ENCODE measurements at regions not wholly inside any gene's neighbourhood (a gene's known extent, or its start where the extent isn't known, plus 50 kb on each side); places are given as distances from the start of the nearest gene placed in this dataset.
"Not testable (repeated sequence)": the region's sequence is repeated elsewhere in the genome, so short reads cannot be mapped to it uniquely, and the experiment has no call there.

DNA sequence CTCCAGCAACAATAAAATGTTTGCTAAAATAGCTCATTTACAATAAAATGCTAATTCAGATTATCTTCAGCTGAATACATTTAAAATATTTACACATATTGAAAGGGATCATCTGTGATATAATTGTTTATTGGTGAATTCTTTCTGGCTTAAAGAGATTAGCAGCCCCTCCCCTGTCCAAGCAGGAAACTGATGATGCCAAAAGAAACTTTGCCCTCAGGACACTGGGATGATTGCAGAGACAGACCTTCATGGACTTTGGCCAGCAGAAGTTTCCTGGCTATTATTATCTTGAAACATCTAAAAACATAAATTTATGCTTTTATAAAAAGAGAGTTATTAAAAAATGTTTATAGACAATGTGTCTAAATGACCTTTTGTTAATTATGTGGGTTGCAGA lies 764.9 kb upstream of the MBL2 start:
- no peaks in the 10 kb centered on the region for H3K27me3 Mint-ChIP-seq (ENCODE audit: low read depth)
- no peaks in the 10 kb centered on the region for H3K4me1 Mint-ChIP-seq (ENCODE audit: low read depth)
- H3K27ac Mint-ChIP-seq, result no peak overlapping the region
- peaks cover 12% of the 10 kb centered on the region for H3K9me3 Mint-ChIP-seq
- no peak overlapping the region for H3K4me3 Mint-ChIP-seq
- no peaks in the 10 kb centered on the region for H3K36me3 Mint-ChIP-seq (ENCODE audit: low read depth)

DNA sequence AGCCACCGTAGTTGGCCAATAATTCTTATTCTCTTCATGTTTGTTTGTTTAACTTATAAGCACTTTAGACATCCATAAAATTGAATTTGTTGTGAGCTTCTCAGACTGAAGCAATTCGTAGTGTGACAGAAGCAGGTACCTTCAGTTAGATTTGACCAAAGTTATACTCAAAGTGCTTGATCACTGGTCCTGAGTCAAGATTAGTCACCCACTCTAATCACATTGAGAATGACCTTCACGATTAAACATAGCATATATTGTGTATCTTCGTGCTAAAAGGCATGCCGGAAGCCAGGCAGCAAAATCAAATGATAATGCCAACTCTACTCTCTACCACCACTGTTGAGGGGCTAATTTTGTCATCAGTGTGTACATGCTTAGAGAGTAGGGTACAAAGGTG lies 763.7 kb upstream of the MBL2 start:
- no peak overlapping the region for H3K4me3 Mint-ChIP-seq
- no peak overlapping the region for H3K27ac Mint-ChIP-seq
- no peaks in the 10 kb centered on the region for H3K27me3 Mint-ChIP-seq (ENCODE audit: low read depth)
- no peaks in the 10 kb centered on the region for H3K4me1 Mint-ChIP-seq (ENCODE audit: low read depth)
- no peaks in the 10 kb centered on the region for H3K36me3 Mint-ChIP-seq (ENCODE audit: low read depth)
- H3K9me3 Mint-ChIP-seq, result peaks cover 12% of the 10 kb centered on the region

DNA sequence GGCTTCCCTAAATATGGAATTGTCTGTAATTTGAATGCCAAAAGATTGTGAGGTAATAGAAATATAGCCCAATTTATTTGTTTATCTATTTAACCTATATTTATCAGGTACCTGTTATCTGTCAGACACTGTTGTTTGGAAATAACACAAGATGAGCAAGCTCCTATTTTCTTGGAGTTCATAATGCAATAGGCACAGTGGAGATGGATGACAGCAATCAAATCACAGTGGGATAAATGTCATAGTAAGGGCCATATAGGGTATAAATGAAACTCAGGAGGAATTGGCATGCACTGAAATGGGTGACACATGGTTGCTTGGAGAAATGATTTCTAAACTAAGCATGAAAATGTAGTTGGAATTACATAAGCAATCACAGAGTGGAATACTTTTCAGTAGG lies 761.8 kb upstream of the MBL2 start:
- no peaks in the 10 kb centered on the region for H3K4me1 Mint-ChIP-seq (ENCODE audit: low read depth)
- H3K27me3 Mint-ChIP-seq (ENCODE audit: low read depth), result no peaks in the 10 kb centered on the region
- peaks cover 12% of the 10 kb centered on the region for H3K9me3 Mint-ChIP-seq
- no peak overlapping the region for H3K4me3 Mint-ChIP-seq
- H3K27ac Mint-ChIP-seq, result no peak overlapping the region
- no peaks in the 10 kb centered on the region for H3K36me3 Mint-ChIP-seq (ENCODE audit: low read depth)

DNA sequence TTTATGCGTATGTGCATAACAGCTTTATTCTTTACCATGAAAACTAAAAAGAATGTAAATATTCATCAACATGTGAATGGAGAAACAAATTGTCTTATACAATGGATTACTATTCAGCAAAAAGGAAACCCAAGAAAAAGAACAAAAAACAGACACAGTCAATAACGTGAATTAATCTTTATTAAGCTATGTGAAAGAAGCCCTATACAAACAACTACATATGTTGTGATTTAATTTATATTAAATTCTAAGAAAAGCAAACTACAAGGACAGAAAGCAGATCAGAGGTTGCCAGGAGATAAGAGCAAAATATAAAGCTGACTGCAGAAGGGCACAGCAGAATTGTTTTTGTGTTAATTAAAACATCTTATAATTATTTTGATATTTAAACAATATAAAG lies 756.4 kb upstream of the MBL2 start:
- H3K36me3 Mint-ChIP-seq (ENCODE audit: low read depth), result no peaks in the 10 kb centered on the region
- H3K4me1 Mint-ChIP-seq (ENCODE audit: low read depth), result no peaks in the 10 kb centered on the region
- H3K27me3 Mint-ChIP-seq (ENCODE audit: low read depth), result no peaks in the 10 kb centered on the region
- H3K27ac Mint-ChIP-seq, result no peak overlapping the region
- no peak overlapping the region for H3K4me3 Mint-ChIP-seq
- peaks cover 13% of the 10 kb centered on the region for H3K9me3 Mint-ChIP-seq

DNA sequence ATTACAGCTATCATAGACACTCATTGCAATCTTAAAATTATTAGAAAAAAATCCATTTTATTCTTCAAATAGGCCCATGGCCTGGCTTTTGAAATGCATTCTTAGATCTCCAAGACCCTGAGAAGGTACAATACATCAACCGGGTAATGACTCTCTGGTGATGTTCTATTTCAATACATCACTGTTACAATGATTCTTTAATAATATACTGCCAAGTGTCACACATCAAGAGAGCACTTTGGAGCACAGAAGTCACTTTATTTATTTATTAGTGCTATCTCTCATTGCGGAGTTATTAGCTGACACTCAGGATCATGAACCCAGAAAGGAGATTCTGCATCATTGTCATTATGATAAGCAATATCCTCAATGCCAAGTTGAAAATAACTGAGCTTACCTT lies 748.5 kb upstream of the MBL2 start:
- H3K4me1 Mint-ChIP-seq (ENCODE audit: low read depth), result no peaks in the 10 kb centered on the region
- no peak overlapping the region for H3K27ac Mint-ChIP-seq
- H3K27me3 Mint-ChIP-seq (ENCODE audit: low read depth), result no peaks in the 10 kb centered on the region
- no peaks in the 10 kb centered on the region for H3K36me3 Mint-ChIP-seq (ENCODE audit: low read depth)
- H3K9me3 Mint-ChIP-seq, result peaks cover 15% of the 10 kb centered on the region
- H3K4me3 Mint-ChIP-seq, result no peak overlapping the region

DNA sequence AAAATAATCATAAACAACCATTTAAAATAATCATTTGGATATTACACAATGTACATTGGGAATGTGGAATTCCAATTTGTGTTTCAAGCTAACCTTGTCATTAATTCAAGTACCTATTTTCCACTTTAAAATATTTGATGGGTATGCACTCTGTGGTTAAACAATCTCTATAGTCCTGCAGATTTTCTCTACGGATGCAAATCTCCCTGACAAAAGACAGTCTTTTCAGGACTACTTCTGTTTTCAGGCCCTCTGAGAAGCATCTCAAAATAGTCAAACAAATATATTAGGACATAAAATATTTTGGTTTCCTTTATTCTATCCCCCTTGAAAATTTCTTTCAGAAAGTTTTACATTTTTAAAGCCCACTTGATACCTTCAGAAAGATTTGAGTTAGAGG lies 735.6 kb upstream of the MBL2 start:
- Mint-ChIP-seq H3K36me3 (ENCODE audit: low read depth) (no peaks in the 10 kb centered on the region), H3K27ac (no peak overlapping the region), H3K4me1 (ENCODE audit: low read depth) (no peaks in the 10 kb centered on the region), H3K9me3 (peaks cover 5% of the 10 kb centered on the region), H3K4me3 (no peak overlapping the region), H3K27me3 (ENCODE audit: low read depth) (no peaks in the 10 kb centered on the region)

DNA sequence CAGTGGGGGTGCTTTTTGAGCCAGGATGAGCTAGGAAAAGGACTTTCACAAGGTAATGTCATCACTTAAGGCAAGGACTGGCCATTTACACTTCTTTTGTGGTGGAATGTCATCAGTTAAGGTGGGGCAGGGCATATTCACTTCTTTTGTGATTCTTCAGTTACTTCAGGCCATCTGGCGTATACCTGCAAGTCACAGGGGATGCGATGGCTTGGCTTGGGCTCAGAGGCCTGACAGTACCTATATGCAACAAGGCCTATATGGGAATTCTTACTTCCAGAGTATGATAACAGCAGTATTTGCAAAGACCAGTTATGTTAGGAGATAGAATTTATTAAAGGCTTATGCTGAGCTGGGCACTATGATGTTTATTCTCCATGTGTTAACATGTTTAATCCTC lies 731.9 kb upstream of the MBL2 start:
- H3K27ac Mint-ChIP-seq; H3K4me3 Mint-ChIP-seq; H3K36me3 Mint-ChIP-seq (ENCODE audit: low read depth); H3K4me1 Mint-ChIP-seq (ENCODE audit: low read depth); H3K27me3 Mint-ChIP-seq (ENCODE audit: low read depth): not testable (repeated sequence)
- H3K9me3 Mint-ChIP-seq, result peaks cover 31% of the 10 kb centered on the region

DNA sequence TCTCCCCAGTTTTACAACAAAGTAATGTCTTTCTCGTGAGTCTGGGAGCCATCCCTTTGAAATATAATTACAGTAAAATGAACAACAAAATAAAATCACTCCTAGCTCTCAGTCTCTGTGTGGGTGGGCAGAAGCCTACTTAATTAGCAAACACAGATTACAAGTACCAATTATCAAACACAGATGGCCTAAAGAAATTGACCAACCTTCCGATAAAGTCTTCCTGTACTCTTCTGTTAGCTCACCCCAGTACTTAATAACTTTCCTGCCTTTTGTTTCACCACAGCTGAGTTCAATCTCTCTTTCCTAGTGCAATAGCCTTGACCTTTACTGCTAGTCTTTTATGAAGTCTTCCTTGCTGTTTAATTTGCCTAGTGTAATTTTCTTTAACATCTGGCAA lies 719.2 kb upstream of the MBL2 start:
- Mint-ChIP-seq H3K9me3 (peaks cover 11% of the 10 kb centered on the region), H3K4me3 (no peak overlapping the region), H3K27me3 (ENCODE audit: low read depth) (no peaks in the 10 kb centered on the region), H3K27ac (no peak overlapping the region), H3K4me1 (ENCODE audit: low read depth) (no peaks in the 10 kb centered on the region), H3K36me3 (ENCODE audit: low read depth) (no peaks in the 10 kb centered on the region)

DNA sequence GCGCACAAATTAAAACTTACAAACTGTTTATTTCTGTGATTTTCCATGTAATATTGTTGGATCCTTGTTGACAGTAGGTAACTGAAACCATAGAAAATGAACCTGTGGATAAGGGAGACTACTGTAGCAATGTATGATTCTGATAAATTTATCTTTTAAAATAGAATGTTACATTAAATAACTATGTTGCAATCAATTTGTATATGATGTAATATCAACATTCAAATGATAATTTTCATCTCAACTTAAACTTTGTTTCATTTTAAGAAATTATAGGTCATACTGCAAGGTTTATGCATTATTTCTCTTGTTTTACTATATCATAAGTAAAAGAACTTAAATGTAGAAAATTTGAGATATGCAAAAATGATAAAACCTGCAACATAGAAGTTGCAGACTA lies 718.0 kb upstream of the MBL2 start:
- H3K9me3 Mint-ChIP-seq, result peaks cover 20% of the 10 kb centered on the region
- H3K27me3 Mint-ChIP-seq (ENCODE audit: low read depth), result no peaks in the 10 kb centered on the region
- H3K4me1 Mint-ChIP-seq (ENCODE audit: low read depth), result no peaks in the 10 kb centered on the region
- no peaks in the 10 kb centered on the region for H3K36me3 Mint-ChIP-seq (ENCODE audit: low read depth)
- H3K4me3 Mint-ChIP-seq, result no peak overlapping the region
- H3K27ac Mint-ChIP-seq, result no peak overlapping the region

DNA sequence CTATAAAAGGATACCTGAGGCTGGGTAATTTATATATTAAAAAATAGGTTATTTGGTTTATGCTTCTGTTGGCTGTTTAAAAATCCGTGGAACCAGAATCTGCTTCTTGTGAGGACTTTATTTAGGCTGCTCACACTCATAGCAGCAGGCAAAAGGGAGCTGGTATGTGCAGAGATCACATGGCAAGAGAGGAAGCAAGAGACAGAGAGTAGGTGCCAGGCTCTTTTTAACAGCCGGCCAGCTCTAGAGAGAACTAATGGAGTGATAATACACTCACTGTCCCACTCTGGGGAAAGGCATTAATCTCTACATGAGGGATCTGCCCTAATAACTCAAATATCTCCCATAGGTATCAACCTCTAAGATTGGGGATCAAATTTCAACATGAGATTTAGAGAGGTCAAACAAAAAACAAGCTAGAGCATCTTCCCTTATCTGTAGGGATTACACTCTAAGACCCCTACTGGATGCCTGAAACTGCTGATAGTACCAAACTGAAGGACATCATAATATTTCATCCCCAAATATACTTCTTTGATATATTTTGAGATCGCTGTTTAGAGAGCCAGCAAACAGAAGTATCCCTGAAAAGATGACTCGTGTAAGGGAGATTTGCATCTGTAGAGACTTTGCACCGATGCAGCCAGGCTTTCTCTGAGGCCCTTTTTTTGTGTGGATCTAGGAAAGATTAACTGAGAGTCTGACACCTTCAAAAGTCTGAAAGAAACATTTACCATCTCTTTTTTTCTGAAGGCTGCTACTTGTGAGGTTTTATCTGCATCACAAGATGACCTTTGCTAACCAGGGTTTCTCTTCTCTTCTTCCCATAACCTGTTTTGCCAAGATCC lies 717.0 kb upstream of the MBL2 start:
- Mint-ChIP-seq H3K4me3 (no peak overlapping the region), H3K36me3 (ENCODE audit: low read depth) (no peaks in the 10 kb centered on the region), H3K4me1 (ENCODE audit: low read depth) (no peaks in the 10 kb centered on the region), H3K27me3 (ENCODE audit: low read depth) (no peaks in the 10 kb centered on the region), H3K9me3 (peaks cover 26% of the 10 kb centered on the region), H3K27ac (no peak overlapping the region)

DNA sequence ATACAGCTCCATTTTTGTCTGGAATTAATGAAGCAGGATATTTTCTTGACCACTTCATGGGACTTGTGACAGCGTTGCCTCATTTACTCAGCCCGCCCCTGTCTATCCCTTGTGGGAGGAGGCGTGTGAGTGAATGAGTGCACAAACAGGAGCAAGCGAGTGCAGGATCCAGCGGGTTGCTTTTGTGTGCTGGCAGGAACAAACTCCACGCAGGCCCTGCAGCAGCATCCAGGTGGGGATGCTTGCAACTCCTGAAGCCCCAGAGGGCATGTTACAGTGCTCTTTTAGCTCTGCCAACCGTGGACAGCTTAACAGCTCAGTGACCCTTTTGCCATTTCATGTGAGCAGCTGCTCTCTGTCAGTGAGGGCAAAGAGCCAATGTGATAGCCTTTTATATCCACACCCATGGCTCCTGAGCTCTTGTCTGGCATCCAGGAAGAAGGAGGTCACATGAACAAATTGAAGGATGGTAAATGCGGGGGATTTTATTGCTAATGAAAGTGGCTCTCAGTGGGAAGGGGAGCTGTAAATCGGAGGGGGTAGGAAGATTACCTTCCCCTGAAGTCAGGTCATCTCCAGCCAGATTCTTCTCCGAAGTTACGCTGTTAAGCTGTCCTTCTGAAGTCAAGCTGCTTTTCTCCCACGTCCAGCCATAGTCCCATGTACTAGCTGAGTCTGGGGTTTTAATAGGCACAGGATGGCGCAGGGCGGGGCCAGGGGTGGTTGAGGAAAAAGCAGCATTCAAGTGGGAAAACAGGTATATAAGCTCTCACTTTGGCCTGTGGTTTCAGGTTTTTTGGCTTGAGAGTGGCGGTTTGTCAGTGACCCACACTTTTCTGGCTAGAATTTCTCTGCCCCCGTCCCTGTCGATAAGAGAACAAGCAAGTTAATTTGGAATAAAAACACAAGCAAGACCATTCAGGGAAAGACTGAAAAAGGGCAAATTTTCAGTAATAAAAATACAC lies 714.7 kb upstream of the MBL2 start:
- no peak overlapping the region for H3K4me3 Mint-ChIP-seq
- no peak overlapping the region for H3K27ac Mint-ChIP-seq
- no peaks in the 10 kb centered on the region for H3K4me1 Mint-ChIP-seq (ENCODE audit: low read depth)
- H3K36me3 Mint-ChIP-seq (ENCODE audit: low read depth), result no peaks in the 10 kb centered on the region
- peaks cover 22% of the 10 kb centered on the region for H3K9me3 Mint-ChIP-seq
- H3K27me3 Mint-ChIP-seq (ENCODE audit: low read depth), result no peaks in the 10 kb centered on the region

DNA sequence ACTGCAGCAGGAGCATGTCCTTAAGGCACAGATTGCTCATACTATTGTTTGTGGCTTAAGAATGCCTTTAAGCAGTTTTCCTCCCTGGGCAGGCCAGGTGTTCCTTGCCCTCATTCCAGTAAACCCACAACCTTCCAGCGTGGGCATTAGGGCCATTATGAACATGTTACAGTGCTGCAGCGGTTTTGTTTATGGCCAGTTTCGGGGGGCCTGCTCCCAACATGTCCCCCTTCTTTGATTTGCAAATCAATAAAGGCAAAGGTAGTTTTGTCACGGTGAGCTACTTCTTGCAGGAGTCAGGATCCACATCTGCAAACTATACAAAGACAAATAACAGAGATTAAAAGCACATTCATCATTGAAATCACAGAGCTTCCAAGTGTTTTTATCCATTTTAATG lies 712.8 kb upstream of the MBL2 start:
- H3K27me3 Mint-ChIP-seq (ENCODE audit: low read depth); H3K36me3 Mint-ChIP-seq (ENCODE audit: low read depth); H3K4me1 Mint-ChIP-seq (ENCODE audit: low read depth); H3K4me3 Mint-ChIP-seq; H3K27ac Mint-ChIP-seq: not testable (repeated sequence)
- peaks cover 22% of the 10 kb centered on the region for H3K9me3 Mint-ChIP-seq

DNA sequence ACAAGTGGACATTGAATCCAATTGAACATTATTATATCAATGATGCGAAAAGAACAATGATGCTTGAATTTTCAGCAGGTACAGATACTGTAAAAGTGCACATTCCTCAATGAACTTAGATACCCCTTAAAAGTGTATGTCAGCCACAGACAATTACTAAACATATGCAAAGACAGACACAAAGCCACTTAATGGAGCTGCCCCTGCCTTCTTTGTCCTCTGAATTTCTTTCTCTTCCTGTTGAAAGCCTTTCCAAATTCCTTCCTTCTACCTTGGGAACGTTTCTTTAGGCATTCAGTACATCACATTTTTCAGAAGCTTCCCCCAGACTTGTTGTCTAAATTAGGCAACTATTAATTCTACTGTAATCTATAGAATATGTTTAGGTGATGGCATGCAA lies 706.8 kb upstream of the MBL2 start:
- H3K27me3 Mint-ChIP-seq (ENCODE audit: low read depth), result no peaks in the 10 kb centered on the region
- H3K27ac Mint-ChIP-seq, result no peak overlapping the region
- H3K4me3 Mint-ChIP-seq, result no peak overlapping the region
- H3K9me3 Mint-ChIP-seq, result peaks cover 2% of the 10 kb centered on the region
- no peaks in the 10 kb centered on the region for H3K4me1 Mint-ChIP-seq (ENCODE audit: low read depth)
- no peaks in the 10 kb centered on the region for H3K36me3 Mint-ChIP-seq (ENCODE audit: low read depth)

DNA sequence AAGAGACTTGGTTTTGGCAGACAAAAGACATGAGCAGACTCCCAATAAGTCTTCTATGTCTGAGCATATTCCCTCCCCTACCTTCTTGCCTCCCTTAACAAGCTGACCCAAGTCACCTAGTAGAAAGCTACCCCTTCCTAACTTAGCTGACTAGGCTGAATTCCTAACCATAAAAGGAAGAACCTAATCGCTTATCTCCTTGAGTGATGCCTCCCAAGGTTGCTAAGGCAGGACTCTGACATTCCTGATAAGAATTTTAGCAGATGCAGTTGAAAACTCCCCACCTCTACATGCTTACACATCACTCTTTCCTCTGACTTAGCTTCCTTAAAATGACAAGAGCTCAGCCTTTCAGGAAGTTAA lies 704.7 kb upstream of the MBL2 start:
- no peaks in the 10 kb centered on the region for H3K36me3 Mint-ChIP-seq (ENCODE audit: low read depth)
- no peak overlapping the region for H3K4me3 Mint-ChIP-seq
- no peaks in the 10 kb centered on the region for H3K9me3 Mint-ChIP-seq
- H3K4me1 Mint-ChIP-seq (ENCODE audit: low read depth), result no peaks in the 10 kb centered on the region
- H3K27ac Mint-ChIP-seq, result no peak overlapping the region
- no peaks in the 10 kb centered on the region for H3K27me3 Mint-ChIP-seq (ENCODE audit: low read depth)

DNA sequence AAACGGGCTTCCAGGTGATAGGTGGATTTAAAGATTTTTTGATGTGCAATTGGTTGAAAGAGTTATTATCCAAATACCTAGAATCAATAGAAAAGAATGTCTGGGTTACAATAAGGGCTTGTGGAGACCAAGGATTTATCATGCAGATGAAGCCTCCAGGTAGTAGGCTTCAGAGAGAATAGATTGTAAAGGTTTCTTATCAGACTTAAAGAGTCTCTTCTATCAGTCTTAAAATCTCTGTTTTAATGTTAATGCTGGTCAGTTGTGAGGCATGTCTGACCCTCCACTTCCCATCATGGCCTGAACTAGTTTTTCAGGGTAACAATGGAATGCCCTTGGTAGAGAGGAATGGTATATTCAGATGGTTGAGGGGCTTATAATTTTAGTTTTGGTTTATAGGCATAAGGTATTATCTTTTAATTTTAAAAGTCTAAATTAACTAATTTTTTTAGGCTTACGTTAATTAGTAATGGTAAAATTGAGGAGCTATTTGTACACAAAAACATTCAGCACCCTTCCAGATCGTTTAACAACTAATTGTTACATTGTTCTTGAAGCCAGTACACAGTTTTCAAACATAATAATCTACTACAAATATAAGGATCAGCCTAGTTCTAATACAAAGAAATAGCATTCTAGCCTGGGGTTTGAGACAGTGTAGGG lies 704.2 kb upstream of the MBL2 start:
- Mint-ChIP-seq H3K9me3 (no peaks in the 10 kb centered on the region), H3K4me1 (ENCODE audit: low read depth) (no peaks in the 10 kb centered on the region), H3K27me3 (ENCODE audit: low read depth) (no peaks in the 10 kb centered on the region), H3K36me3 (ENCODE audit: low read depth) (no peaks in the 10 kb centered on the region), H3K27ac (no peak overlapping the region), H3K4me3 (no peak overlapping the region)

All from T-helper 1 cell treated with Interleukin-12 subunit alpha and Interleukin-12 subunit beta and Interleukin-4 antibody, amounts not matched to agents 30 μg/mL and 1 μg/mL, for 36 hours (primary cell).